ENCODE measurements at regions not wholly inside any gene's neighbourhood (a gene's known extent, or its start where the extent isn't known, plus 50 kb on each side); places are given as distances from the start of the nearest gene placed in this dataset.

DNA sequence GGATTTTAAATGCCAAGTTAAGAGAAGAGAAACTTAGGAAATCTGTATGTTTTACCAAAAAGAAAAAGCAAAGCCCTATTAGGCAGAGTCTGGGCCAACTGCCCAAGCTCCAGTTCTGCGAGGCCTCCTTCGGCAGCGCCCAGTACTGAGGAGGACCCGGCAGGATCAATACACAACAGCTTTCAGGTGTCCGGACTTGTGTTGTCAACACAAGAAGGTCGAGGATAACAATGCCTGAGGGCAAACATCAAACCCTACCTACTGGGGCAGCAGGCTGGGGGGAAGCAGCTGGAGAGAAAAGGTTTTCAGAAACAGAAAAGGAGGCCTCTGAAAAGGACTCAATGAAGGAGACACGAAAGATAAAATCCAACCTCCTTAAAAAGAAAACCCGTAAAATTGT is 98.1 kb upstream of the GJB5 start:
- TF ChIP-seq, protein P1, sequence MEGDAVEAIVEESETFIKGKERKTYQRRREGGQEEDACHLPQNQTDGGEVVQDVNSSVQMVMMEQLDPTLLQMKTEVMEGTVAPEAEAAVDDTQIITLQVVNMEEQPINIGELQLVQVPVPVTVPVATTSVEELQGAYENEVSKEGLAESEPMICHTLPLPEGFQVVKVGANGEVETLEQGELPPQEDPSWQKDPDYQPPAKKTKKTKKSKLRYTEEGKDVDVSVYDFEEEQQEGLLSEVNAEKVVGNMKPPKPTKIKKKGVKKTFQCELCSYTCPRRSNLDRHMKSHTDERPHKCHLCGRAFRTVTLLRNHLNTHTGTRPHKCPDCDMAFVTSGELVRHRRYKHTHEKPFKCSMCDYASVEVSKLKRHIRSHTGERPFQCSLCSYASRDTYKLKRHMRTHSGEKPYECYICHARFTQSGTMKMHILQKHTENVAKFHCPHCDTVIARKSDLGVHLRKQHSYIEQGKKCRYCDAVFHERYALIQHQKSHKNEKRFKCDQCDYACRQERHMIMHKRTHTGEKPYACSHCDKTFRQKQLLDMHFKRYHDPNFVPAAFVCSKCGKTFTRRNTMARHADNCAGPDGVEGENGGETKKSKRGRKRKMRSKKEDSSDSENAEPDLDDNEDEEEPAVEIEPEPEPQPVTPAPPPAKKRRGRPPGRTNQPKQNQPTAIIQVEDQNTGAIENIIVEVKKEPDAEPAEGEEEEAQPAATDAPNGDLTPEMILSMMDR (IDR thresholded peaks at IDR 0.05; ENCODE audit: low read depth, low read length, missing input control): no peak
- TF ChIP-seq MAX (IDR thresholded peaks at IDR 0.05): no peak
- TF ChIP-seq RXRA (IDR thresholded peaks at IDR 0.05): no peak

All from liver (tissue), 3 donors.